ENCODE measurements at regions not wholly inside any gene's neighbourhood (a gene's known extent, or its start where the extent isn't known, plus 50 kb on each side); places are given as distances from the start of the nearest gene placed in this dataset.
A peak's percentile ranks its signal among the peaks of the same experiment; 100 is the strongest.

DNA sequence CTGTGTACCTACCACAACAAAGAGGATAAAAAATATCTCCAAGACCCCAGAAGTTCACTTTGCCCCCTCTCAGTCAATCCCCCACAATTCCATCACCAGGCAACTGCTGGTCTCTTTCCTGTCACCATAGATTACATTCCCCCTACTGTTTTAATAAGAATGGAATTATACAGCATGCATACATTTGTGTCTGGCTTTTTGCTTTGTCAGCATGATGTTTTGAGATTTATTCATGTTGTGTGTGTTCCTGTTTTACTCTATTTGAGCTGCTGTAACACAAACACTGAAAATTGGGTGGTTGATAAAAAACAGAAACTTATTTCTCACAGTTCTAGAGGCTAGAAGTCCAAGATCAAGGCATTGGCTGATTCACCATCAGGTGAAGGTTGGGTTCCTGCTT, 214.5 kb upstream of the IGFBP3 start:
- no peak overlapping the region for H3K4me3 ChIP-seq (ENCODE audit: low read depth, low read length)
- TF ChIP-seq, protein P1, sequence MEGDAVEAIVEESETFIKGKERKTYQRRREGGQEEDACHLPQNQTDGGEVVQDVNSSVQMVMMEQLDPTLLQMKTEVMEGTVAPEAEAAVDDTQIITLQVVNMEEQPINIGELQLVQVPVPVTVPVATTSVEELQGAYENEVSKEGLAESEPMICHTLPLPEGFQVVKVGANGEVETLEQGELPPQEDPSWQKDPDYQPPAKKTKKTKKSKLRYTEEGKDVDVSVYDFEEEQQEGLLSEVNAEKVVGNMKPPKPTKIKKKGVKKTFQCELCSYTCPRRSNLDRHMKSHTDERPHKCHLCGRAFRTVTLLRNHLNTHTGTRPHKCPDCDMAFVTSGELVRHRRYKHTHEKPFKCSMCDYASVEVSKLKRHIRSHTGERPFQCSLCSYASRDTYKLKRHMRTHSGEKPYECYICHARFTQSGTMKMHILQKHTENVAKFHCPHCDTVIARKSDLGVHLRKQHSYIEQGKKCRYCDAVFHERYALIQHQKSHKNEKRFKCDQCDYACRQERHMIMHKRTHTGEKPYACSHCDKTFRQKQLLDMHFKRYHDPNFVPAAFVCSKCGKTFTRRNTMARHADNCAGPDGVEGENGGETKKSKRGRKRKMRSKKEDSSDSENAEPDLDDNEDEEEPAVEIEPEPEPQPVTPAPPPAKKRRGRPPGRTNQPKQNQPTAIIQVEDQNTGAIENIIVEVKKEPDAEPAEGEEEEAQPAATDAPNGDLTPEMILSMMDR (IDR thresholded peaks at IDR 0.05; ENCODE audit: low read depth, low read length): no peak

DNA sequence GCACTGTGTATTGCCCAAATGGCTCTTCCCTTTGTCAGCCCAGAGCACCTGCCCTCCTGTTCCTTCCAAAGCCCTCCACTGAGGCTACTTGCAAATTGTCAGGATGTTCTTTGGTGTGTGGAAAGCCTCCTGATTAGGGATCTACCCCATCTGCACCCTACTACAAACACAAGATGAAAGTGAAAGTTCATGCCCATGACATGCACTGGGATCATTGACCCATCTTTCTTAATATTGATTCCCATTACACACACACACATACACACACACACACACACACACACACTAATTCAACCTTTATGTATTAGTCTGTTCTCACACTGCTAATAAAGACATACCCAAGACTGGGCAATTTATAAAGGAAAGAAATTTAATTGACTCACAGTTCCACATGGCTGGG, 213.7 kb upstream of the IGFBP3 start:
- no peak overlapping the region for H3K4me3 ChIP-seq (ENCODE audit: low read depth, low read length)
- TF ChIP-seq, protein P1 (IDR thresholded peaks at IDR 0.05; ENCODE audit: low read depth, low read length): no peak

DNA sequence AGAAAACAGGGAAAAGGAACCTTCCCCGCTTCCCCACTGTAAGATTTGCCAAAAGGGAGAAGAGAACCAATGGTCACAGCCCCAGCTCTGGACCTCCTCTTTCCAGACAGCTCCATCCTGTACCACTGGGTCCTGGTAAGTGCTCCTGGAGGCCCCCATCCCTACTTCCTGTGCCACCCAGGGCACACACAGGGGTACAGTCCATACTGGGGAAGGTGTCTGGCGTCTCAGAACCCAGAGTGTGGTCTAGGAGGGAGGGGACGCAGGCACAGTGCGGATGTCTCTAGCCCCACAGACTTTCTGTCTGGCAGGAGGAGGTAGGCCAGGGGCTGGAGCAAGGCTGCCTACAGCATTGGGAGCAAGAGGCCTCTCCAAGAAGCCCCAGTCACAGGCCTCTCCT, 213.3 kb upstream of the IGFBP3 start:
- TF ChIP-seq, protein P1 (IDR thresholded peaks at IDR 0.05; ENCODE audit: low read depth, low read length): no peak
- no peak overlapping the region for H3K4me3 ChIP-seq (ENCODE audit: low read depth, low read length)

DNA sequence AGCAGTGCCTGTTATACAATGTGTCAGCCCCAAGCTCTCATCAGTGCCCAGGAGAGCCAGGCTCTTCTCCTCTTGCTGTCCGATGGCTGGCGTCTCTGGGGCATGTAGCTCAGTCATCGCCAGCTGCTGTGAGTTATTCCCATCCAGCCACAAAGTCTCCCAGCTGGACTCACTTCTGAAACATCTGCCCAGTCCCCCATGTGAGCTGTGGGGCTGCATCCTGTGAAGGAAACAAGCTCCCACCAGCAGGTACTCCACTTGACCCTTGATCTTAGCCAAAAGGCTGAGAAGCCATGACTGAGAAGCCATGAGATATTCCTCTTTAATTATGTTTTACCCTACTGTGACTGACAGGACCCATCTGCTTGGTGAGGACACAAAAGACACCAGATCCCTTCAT, 212.7 kb upstream of the IGFBP3 start:
- TF ChIP-seq, protein P1 (IDR thresholded peaks at IDR 0.05; ENCODE audit: low read depth, low read length): no peak

DNA sequence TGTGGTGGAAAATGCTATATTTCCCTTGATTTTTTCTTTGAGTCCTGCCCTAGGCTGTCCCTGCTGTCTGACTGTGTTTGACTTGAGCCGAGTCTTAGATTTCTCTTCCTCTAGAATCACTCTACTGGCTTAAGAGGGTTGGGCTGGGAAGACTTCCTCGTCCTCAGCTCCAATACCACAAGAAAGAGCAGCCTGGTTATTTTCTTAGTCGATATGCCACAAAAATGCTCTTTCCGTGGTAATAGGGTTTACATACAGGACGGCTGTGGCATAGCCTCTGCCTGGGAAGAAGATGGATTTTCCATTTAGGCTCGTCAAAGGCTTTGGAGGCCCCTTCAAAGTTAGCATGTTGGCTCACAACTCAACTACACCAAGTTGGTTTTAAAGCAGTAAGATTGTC, 212.0 kb upstream of the IGFBP3 start:
- TF ChIP-seq, protein P1 (IDR thresholded peaks at IDR 0.05; ENCODE audit: low read depth, low read length): no peak
- H3K4me3 ChIP-seq (ENCODE audit: low read depth, low read length): no peak overlapping the region

More for the DNA sequence above, 212.7 kb upstream of the IGFBP3 start:
- no peak overlapping the region for H3K4me3 ChIP-seq (ENCODE audit: low read depth, low read length)

DNA sequence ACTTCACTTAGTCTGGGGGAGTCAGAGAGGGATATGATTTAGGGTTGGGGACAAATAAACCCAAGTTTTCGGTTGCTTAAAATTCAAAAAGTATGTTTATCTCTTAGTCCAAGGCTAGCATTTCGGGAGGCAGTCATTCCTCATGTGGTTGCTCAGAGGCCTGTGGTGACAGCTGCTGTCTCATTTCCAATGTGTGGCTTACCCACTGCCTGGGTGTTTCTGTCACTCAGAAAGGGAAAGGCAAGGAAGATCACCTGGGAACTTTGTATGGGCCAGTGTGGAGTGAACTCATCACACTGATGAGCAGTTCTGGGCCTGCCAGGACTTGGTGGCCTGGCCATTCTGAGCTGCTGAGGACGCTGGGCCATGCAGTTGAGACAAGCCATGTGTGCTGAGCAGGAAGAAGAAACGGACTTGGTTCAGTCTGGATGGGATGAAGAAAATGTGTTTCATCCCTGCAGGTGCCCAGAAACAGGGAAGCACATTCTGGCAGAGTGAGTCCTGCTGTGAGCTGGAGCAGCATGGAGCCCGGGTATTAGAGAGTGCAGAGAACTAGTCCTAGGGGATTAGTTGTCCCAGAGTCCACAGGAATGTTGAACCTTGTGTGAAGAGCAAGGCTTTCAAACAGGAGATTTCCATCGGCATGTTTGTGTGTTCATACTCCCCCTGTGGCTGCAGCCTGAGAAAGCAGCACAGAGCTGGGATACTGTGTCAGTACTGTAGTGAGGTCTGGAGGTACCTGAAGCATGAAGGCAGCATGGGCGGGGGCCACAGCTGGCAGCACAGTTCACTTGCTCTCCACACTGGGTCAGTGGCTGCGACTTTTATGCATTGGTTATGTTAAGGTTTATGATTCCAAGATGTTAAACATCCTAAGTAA, 211.1 kb upstream of the IGFBP3 start:
- TF ChIP-seq, protein P1 (IDR thresholded peaks at IDR 0.05; ENCODE audit: low read depth, low read length): peak; percentile 33
- no peak overlapping the region for H3K4me3 ChIP-seq (ENCODE audit: low read depth, low read length)

DNA sequence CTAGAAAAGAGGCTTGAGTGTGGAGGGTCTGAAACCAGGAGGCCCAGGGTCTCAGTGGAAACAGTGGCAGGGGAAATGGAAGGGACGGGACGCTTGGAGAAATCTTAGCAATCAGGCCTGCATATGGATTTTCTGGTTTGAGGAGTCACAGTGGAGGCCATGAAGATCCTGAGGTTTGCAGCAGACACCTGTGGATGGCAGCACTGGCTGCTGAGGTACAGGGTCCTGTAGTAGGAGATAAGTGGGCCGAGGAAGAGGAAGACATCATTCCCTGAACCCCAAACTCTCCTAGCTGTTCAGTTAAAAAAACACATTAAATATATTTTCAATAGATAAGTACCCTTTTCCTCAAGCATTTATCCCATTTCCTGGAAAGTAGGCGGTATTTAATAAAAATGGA, 208.8 kb upstream of the IGFBP3 start:
- TF ChIP-seq, protein P1 (IDR thresholded peaks at IDR 0.05; ENCODE audit: low read depth, low read length): no peak
- H3K4me3 ChIP-seq (ENCODE audit: low read depth, low read length): no peak overlapping the region

Data from WI38 (cell line).